Peyer's patch (tissue), 4 donors: ENCODE measurements at regions not wholly inside any gene's neighbourhood (a gene's known extent, or its start where the extent isn't known, plus 50 kb on each side); places are given as distances from the start of the nearest gene placed in this dataset.

Experiments used
- DNase-seq, 3 donors: peaks; one replicate each; pipeline ENCODE4 v3.0.0-alpha.2; 2017 to 2019
- H3K27ac ChIP-seq, 4 donors: fragments of 200-600 bp; sonication (generic); one replicate each; pipeline ENCODE4 v1.5.1; 2016 to 2019
- H3K27me3 ChIP-seq, 2 donors: fragments of 200-600 bp; sonication (generic); one replicate each; pipeline ENCODE4 v1.5.1; 2019
- H3K36me3 ChIP-seq, 3 donors: fragments of 200-600 bp; sonication (generic); one replicate each; pipeline ENCODE4 v1.5.1; 2016 to 2019
- H3K4me1 ChIP-seq, 4 donors: fragments of 200-600 bp; sonication (generic); one replicate each; pipeline ENCODE4 v1.5.1; 2016 to 2019
- H3K4me3 ChIP-seq, 4 donors: fragments of 200-600 bp; sonication (generic); 1 replicate in 3 of 4; 2 replicates in 1 of 4; pipeline ENCODE4 v1.5.1; 2016 to 2019; ENCODE audit warnings: mild to moderate bottlenecking in 1 of 4
- H3K9me3 ChIP-seq, 4 donors: fragments of 200-600 bp; sonication (generic); one replicate each; pipeline ENCODE4 v1.5.1; 2016 to 2019; ENCODE audit warnings: mild to moderate bottlenecking in 1 of 4
- POLR2A ChIP-seq, 2 donors: fragments of 450-650 bp; IDR thresholded peaks; one replicate each; pipeline ENCODE4 v1.5.1; 2017; ENCODE audit warnings: antibody characterized with exemption in 2 of 2, mild to moderate bottlenecking in 2 of 2, moderate library complexity in 2 of 2
- TF ChIP-seq, protein P1 (sequence below), 6 experiments: fragments of 450-650 bp in 4 of 6; fragments of 200-600 bp in 2 of 6; sonication (generic) in 1 of 6; IDR thresholded peaks; one replicate each; pipeline ENCODE4 v1.5.1; 2017 to 2019; ENCODE audit warnings: antibody characterized with exemption in 6 of 6, mild to moderate bottlenecking in 3 of 6, moderate library complexity in 1 of 6

DNA sequence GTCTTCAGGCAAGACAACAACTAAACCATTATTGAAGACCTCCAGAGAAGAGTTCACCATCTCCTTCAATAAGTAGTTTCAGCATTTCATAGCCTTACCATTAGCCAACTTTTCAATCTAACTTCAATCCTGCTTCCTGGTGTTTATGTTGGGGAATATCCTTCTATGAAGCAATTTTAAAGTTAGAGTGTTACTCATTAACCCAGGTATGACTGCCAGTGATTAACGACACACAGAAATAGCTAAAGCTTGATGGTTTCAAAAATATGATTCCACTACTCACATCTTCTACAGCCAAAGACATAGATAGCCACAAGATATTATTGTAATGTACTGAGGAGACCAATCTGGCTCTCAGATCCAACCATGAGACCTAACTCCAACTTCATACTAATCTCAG lies 403.2 kb downstream of the EFNB2 start:
- H3K36me3 ChIP-seq: no peaks in the 10 kb centered on the region
- no peak for TF ChIP-seq POLR2A (IDR thresholded peaks at IDR 0.05)
- TF ChIP-seq, protein P1, sequence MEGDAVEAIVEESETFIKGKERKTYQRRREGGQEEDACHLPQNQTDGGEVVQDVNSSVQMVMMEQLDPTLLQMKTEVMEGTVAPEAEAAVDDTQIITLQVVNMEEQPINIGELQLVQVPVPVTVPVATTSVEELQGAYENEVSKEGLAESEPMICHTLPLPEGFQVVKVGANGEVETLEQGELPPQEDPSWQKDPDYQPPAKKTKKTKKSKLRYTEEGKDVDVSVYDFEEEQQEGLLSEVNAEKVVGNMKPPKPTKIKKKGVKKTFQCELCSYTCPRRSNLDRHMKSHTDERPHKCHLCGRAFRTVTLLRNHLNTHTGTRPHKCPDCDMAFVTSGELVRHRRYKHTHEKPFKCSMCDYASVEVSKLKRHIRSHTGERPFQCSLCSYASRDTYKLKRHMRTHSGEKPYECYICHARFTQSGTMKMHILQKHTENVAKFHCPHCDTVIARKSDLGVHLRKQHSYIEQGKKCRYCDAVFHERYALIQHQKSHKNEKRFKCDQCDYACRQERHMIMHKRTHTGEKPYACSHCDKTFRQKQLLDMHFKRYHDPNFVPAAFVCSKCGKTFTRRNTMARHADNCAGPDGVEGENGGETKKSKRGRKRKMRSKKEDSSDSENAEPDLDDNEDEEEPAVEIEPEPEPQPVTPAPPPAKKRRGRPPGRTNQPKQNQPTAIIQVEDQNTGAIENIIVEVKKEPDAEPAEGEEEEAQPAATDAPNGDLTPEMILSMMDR (IDR thresholded peaks at IDR 0.05): peak in 1 of 6 experiments; percentile 32
- H3K4me1 ChIP-seq: no peaks in the 10 kb centered on the region
- H3K9me3 ChIP-seq: no peaks in the 10 kb centered on the region
- DNase-seq: no peak
- H3K27me3 ChIP-seq: no peaks in the 10 kb centered on the region
- H3K4me3 ChIP-seq: no peak overlapping the region
- peak overlapping the region in 1 of 4 donors; percentile 44 for H3K27ac ChIP-seq

DNA sequence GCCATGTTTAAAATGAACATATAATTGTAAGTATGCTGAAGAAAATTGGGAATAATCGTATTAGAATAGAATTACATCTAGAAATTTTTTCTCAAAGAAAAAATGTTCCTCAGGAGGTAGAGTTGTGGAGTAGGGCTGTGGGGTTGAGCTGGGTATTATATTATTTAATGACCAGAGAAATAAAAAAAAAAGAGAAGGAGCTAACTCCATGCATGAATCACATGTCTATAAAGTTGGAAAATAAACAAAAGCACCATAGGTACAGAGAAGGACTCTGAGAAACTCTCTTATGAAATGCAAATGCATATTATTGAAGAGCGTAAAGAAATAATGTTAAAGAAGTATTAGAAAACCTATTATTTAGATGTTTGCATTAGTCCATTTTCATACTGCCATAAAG lies 405.5 kb downstream of the EFNB2 start:
- Histone ChIP-seq H3K4me1 (no peaks in the 10 kb centered on the region), H3K4me3 (no peak overlapping the region), H3K27ac (no peak overlapping the region), H3K27me3 (no peaks in the 10 kb centered on the region), H3K36me3 (no peaks in the 10 kb centered on the region), H3K9me3 (no peaks in the 10 kb centered on the region)
- TF ChIP-seq, protein P1 (IDR thresholded peaks at IDR 0.05): no peak
- TF ChIP-seq POLR2A (IDR thresholded peaks at IDR 0.05): no peak
- DNase-seq: no peak

DNA sequence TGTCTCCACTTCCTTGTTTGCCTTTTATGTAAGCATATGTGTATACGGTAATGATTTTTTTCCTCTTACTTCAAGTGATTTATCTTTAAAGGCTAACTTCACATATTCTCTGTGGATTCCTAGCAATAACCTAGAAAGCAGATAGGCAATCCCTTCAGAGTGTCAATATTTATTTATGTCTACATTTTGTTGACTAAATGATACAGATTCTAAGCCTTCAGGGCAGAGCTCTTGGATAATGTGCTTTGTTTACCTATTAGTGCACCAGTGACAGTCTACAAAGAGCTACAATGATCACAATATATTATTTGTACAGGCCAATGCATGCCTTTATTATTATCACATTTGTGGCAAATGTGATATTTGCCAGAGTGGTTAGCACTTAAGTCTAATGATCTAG lies 406.2 kb downstream of the EFNB2 start:
- H3K4me1 ChIP-seq: no peaks in the 10 kb centered on the region
- no peak for DNase-seq
- no peaks in the 10 kb centered on the region for H3K36me3 ChIP-seq
- no peak overlapping the region for H3K27ac ChIP-seq
- H3K9me3 ChIP-seq: no peaks in the 10 kb centered on the region
- H3K4me3 ChIP-seq: no peak overlapping the region
- no peak for TF ChIP-seq POLR2A (IDR thresholded peaks at IDR 0.05)
- H3K27me3 ChIP-seq: no peaks in the 10 kb centered on the region

DNA sequence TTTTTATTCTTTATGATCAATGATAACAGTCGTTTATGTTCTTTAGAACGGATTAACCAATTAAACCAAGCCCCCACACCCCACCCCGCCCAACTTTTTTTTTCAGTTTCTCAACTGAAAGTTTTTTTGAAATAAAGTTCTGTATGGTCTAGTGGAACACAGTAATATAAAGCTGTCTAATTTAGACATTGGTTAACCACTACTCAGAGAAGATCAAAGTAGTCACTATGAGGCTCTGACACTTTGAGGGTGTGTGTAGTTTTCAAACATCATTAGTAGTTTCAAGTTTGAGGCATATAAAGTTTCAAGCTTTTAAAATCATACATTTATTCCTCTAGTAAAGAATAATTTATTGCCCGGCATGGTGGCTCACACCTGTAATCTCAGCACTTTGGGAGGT lies 413.2 kb downstream of the EFNB2 start:
- H3K4me3 ChIP-seq: no peak overlapping the region
- H3K27me3 ChIP-seq: no peaks in the 10 kb centered on the region
- H3K4me1 ChIP-seq: no peaks in the 10 kb centered on the region
- no peaks in the 10 kb centered on the region for H3K9me3 ChIP-seq
- DNase-seq: no peak
- no peak for TF ChIP-seq POLR2A (IDR thresholded peaks at IDR 0.05)
- TF ChIP-seq, protein P1 (IDR thresholded peaks at IDR 0.05): no peak
- H3K36me3 ChIP-seq: no peaks in the 10 kb centered on the region
- no peak overlapping the region for H3K27ac ChIP-seq

DNA sequence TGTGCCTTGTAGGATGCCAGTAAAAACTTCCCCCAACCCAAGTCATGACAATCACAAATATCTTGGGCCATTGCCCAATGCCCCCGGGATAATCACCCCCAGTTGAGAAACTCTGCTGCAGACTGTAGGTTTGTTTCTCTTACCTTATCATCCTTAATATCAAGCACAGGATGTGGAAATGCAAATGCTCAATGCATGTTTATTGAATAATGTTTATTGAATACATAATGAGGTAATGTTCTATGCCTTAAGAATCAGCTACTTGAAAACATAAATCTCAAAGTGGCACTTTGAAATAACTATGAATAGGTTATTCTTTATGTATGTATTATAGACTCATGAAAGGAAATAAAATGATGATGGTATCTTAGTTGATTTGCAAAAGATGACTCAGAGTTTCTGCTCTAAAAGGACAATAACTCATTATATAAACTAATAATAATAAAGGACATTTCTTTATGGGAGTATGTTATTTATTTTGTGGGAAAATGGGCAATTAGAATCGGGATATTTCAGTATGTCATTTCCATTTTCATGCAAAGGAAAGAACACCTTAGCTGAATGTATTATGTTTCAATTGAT lies 414.2 kb downstream of the EFNB2 start:
- DNase-seq: no peak
- TF ChIP-seq, protein P1 (IDR thresholded peaks at IDR 0.05): no peak
- no peak for TF ChIP-seq POLR2A (IDR thresholded peaks at IDR 0.05)
- Histone ChIP-seq H3K9me3 (no peaks in the 10 kb centered on the region), H3K27ac (no peak overlapping the region), H3K4me1 (no peaks in the 10 kb centered on the region), H3K4me3 (no peak overlapping the region), H3K27me3 (no peaks in the 10 kb centered on the region), H3K36me3 (no peaks in the 10 kb centered on the region)

DNA sequence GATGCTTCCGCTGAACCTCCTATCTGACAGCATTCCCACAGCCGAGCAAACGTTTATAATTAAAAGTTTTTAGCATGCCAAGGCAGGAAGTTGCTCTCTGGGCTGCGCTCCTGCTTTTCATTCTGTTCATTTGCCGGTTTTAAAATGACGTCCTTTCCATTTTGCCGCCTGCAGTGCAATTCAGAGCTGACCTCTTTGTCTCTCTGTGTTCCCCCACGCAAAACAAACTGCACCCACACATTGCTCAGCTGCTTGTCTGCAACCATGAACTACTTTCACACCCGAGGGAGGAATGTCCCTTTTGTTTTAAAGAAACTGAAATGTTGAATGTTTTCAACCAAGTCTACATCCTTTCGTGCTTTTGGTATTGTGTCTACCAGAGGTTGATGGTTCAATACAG lies 416.5 kb downstream of the EFNB2 start:
- H3K4me3 ChIP-seq: no peak overlapping the region
- no peaks in the 10 kb centered on the region for H3K4me1 ChIP-seq
- H3K9me3 ChIP-seq: no peaks in the 10 kb centered on the region
- TF ChIP-seq, protein P1 (IDR thresholded peaks at IDR 0.05): no peak
- no peak for TF ChIP-seq POLR2A (IDR thresholded peaks at IDR 0.05)
- DNase-seq: no peak
- no peaks in the 10 kb centered on the region for H3K27me3 ChIP-seq
- no peak overlapping the region for H3K27ac ChIP-seq
- no peaks in the 10 kb centered on the region for H3K36me3 ChIP-seq
